Vagina (tissue), 2 donors: ENCODE measurements at regions not wholly inside any gene's neighbourhood (a gene's known extent, or its start where the extent isn't known, plus 50 kb on each side); places are given as distances from the start of the nearest gene placed in this dataset.

Experiments used
- DNase-seq, 2 donors: peaks; one replicate each; pipeline ENCODE4 v3.0.0-alpha.2; 2017; ENCODE audit errors: extremely low spot score in 2 of 2
- H3K27ac ChIP-seq: fragments of 200-600 bp; sonication (generic); one replicate; pipeline ENCODE4 v1.5.1; 2019
- H3K27me3 ChIP-seq: fragments of 200-600 bp; sonication (generic); one replicate; pipeline ENCODE4 v1.5.1; 2019
- H3K36me3 ChIP-seq, 2 donors: fragments of 200-600 bp; sonication (generic); one replicate each; pipeline ENCODE4 v1.5.1; 2017 to 2019
- H3K4me1 ChIP-seq: fragments of 200-600 bp; sonication (generic); one replicate; pipeline ENCODE4 v1.5.1; 2019
- H3K4me3 ChIP-seq, 2 donors: fragments of 200-600 bp; sonication (generic); 1 replicate in 1 of 2; 2 replicates in 1 of 2; pipeline ENCODE4 v1.5.1; 2016 to 2019
- H3K9me3 ChIP-seq: fragments of 200-600 bp; sonication (generic); one replicate; pipeline ENCODE4 v1.5.1; 2019
- CTCF ChIP-seq, 3 experiments: fragments of 450-650 bp in 2 of 3; fragments of 200-600 bp in 1 of 3; sonication (generic) in 1 of 3; IDR thresholded peaks; one replicate each; pipeline ENCODE4 v1.5.1; 2017 to 2019; ENCODE audit warnings: antibody characterized with exemption in 3 of 3, mild to moderate bottlenecking in 2 of 3, moderate library complexity in 2 of 3
- POLR2A ChIP-seq, 2 donors: fragments of 450-650 bp; IDR thresholded peaks; one replicate each; pipeline ENCODE4 v1.6.1; 2017; ENCODE audit warnings: antibody characterized with exemption in 2 of 2, mild to moderate bottlenecking in 2 of 2, moderate library complexity in 2 of 2
- POLR2AphosphoS5 ChIP-seq, 2 donors: sonication (generic); formaldehyde crosslinking; IDR thresholded peaks; one replicate each; pipeline ENCODE4 v1.9.0; 2017; ENCODE audit warnings: antibody characterized with exemption in 2 of 2, mild to moderate bottlenecking in 2 of 2, low read depth in 1 of 2; ENCODE audit not compliant: insufficient read depth in 1 of 2
- intact Hi-C: fragments of 100-400 bp; cut with DNase I; formaldehyde crosslinking; loops from one replicate; pipeline ENCODE4 v1.15.1; 2023

GRCh38 chr13:31918707-31919106, 112.9 kb upstream of the FRY start:
- H3K27ac ChIP-seq: no peak overlapping the region
- intact Hi-C loops: no loop called here
- no peak for DNase-seq
- no peaks in the 10 kb centered on the region for H3K9me3 ChIP-seq
- H3K27me3 ChIP-seq: no peaks in the 10 kb centered on the region
- H3K36me3 ChIP-seq: no peaks in the 10 kb centered on the region
- no peak for TF ChIP-seq POLR2A (IDR thresholded peaks at IDR 0.05)
- TF ChIP-seq POLR2AphosphoS5 (IDR thresholded peaks at IDR 0.05; ENCODE audit: insufficient read depth in 1 of 2, low read depth in 1 of 2): no peak
- no peak for TF ChIP-seq CTCF (IDR thresholded peaks at IDR 0.05)
- no peak overlapping the region for H3K4me3 ChIP-seq
- no peaks in the 10 kb centered on the region for H3K4me1 ChIP-seq

- H3K9me3 ChIP-seq: no peaks in the 10 kb centered on the region
- H3K27ac ChIP-seq: no peak overlapping the region
- no peaks in the 10 kb centered on the region for H3K4me1 ChIP-seq
- TF ChIP-seq POLR2AphosphoS5 (IDR thresholded peaks at IDR 0.05; ENCODE audit: insufficient read depth in 1 of 2, low read depth in 1 of 2): no peak
- TF ChIP-seq POLR2A (IDR thresholded peaks at IDR 0.05): no peak
- TF ChIP-seq CTCF (IDR thresholded peaks at IDR 0.05): no peak
- no peaks in the 10 kb centered on the region for H3K27me3 ChIP-seq
- no peaks in the 10 kb centered on the region for H3K36me3 ChIP-seq
- intact Hi-C loops: no loop called here
- no peak overlapping the region for H3K4me3 ChIP-seq
- DNase-seq: no peak
Observed at GRCh38 chr13:31919241-31919640, 112.3 kb upstream of the FRY start.

- intact Hi-C loops: no loop called here
- no peak for DNase-seq
- Histone ChIP-seq H3K36me3 (no peaks in the 10 kb centered on the region), H3K27ac (no peak overlapping the region), H3K27me3 (no peaks in the 10 kb centered on the region), H3K9me3 (no peaks in the 10 kb centered on the region), H3K4me3 (no peak overlapping the region), H3K4me1 (no peaks in the 10 kb centered on the region)
- no peak for TF ChIP-seq POLR2AphosphoS5 (IDR thresholded peaks at IDR 0.05; ENCODE audit: insufficient read depth in 1 of 2, low read depth in 1 of 2)
- TF ChIP-seq CTCF (IDR thresholded peaks at IDR 0.05): no peak
- TF ChIP-seq POLR2A (IDR thresholded peaks at IDR 0.05): no peak
Observed at GRCh38 chr13:31919971-31920726, 111.4 kb upstream of the FRY start.

- Histone ChIP-seq H3K9me3 (no peaks in the 10 kb centered on the region), H3K27me3 (no peaks in the 10 kb centered on the region), H3K27ac (no peak overlapping the region), H3K36me3 (no peaks in the 10 kb centered on the region), H3K4me3 (no peak overlapping the region), H3K4me1 (no peaks in the 10 kb centered on the region)
- no peak for DNase-seq
- TF ChIP-seq POLR2A (IDR thresholded peaks at IDR 0.05): no peak
- no peak for TF ChIP-seq CTCF (IDR thresholded peaks at IDR 0.05)
- no peak for TF ChIP-seq POLR2AphosphoS5 (IDR thresholded peaks at IDR 0.05; ENCODE audit: insufficient read depth in 1 of 2, low read depth in 1 of 2)
- intact Hi-C loops: no loop called here
Observed at GRCh38 chr13:31920727-31921100, 110.9 kb upstream of the FRY start.

- H3K36me3 ChIP-seq: no peaks in the 10 kb centered on the region
- no peaks in the 10 kb centered on the region for H3K27me3 ChIP-seq
- intact Hi-C loops: no loop called here
- TF ChIP-seq POLR2A (IDR thresholded peaks at IDR 0.05) (no peak), CTCF (IDR thresholded peaks at IDR 0.05) (no peak), POLR2AphosphoS5 (IDR thresholded peaks at IDR 0.05; ENCODE audit: insufficient read depth in 1 of 2, low read depth in 1 of 2) (no peak)
- H3K27ac ChIP-seq: no peak overlapping the region
- no peaks in the 10 kb centered on the region for H3K4me1 ChIP-seq
- DNase-seq: no peak
- H3K9me3 ChIP-seq: no peaks in the 10 kb centered on the region
- no peak overlapping the region for H3K4me3 ChIP-seq
Observed at GRCh38 chr13:31922724-31923123, 108.8 kb upstream of the FRY start.
